IMR-90 (cell line): ENCODE measurements at regions not wholly inside any gene's neighbourhood (a gene's known extent, or its start where the extent isn't known, plus 50 kb on each side); places are given as distances from the start of the nearest gene placed in this dataset.

ENCODE experiments used
- CEBPB ChIP-seq: IDR thresholded peaks from 2 replicates; pipeline ENCODE4 v1.6.1; 2012; ENCODE audit warnings: low read depth, low read length, improper control_type of control experiment
- CHD1 ChIP-seq: IDR thresholded peaks from 2 replicates; pipeline ENCODE4 v1.6.1; 2012; ENCODE audit warnings: low read depth, low read length, improper control_type of control experiment
- CTCF ChIP-seq: conservative IDR thresholded peaks from 2 replicates; pipeline ENCODE4 v1.5.1; 2012; ENCODE audit warnings: mild to moderate bottlenecking, low read depth, low read length, improper control_type of control experiment
- MAZ ChIP-seq: IDR thresholded peaks from 2 replicates; pipeline ENCODE4 v1.6.1; 2012; ENCODE audit warnings: low read depth, mild to moderate bottlenecking, low read length, improper control_type of control experiment, moderate library complexity, borderline replicate concordance
- NFE2L2 ChIP-seq: fragments of 150-350 bp; IDR thresholded peaks from 2 replicates; pipeline ENCODE4 v1.6.1; 2016; ENCODE audit warnings: low read depth, mild to moderate bottlenecking, low read length
- POLR2A ChIP-seq: IDR thresholded peaks from 2 replicates; pipeline ENCODE4 v1.6.1; 2012; ENCODE audit warnings: mild to moderate bottlenecking, low read depth, low read length
- RCOR1 ChIP-seq: IDR thresholded peaks from 2 replicates; pipeline ENCODE4 v1.6.1; 2012; ENCODE audit warnings: mild to moderate bottlenecking, low read length, improper control_type of control experiment; ENCODE audit not compliant: insufficient replicate concordance
- RFX5 ChIP-seq: IDR thresholded peaks from 2 replicates; pipeline ENCODE4 v1.8.0; 2012; ENCODE audit warnings: low read depth, mild to moderate bottlenecking, low read length, moderate library complexity
- SMC3 ChIP-seq: fragments of 150-350 bp; IDR thresholded peaks from 2 replicates; pipeline ENCODE4 v1.6.1; 2016; ENCODE audit warnings: low read depth, mild to moderate bottlenecking, antibody characterized with exemption, low read length, moderate library complexity
- USF2 ChIP-seq: fragments of 150-350 bp; IDR thresholded peaks from 2 replicates; pipeline ENCODE4 v1.6.1; 2017; ENCODE audit warnings: mild to moderate bottlenecking, antibody characterized with exemption, low read length, low read depth

DNA sequence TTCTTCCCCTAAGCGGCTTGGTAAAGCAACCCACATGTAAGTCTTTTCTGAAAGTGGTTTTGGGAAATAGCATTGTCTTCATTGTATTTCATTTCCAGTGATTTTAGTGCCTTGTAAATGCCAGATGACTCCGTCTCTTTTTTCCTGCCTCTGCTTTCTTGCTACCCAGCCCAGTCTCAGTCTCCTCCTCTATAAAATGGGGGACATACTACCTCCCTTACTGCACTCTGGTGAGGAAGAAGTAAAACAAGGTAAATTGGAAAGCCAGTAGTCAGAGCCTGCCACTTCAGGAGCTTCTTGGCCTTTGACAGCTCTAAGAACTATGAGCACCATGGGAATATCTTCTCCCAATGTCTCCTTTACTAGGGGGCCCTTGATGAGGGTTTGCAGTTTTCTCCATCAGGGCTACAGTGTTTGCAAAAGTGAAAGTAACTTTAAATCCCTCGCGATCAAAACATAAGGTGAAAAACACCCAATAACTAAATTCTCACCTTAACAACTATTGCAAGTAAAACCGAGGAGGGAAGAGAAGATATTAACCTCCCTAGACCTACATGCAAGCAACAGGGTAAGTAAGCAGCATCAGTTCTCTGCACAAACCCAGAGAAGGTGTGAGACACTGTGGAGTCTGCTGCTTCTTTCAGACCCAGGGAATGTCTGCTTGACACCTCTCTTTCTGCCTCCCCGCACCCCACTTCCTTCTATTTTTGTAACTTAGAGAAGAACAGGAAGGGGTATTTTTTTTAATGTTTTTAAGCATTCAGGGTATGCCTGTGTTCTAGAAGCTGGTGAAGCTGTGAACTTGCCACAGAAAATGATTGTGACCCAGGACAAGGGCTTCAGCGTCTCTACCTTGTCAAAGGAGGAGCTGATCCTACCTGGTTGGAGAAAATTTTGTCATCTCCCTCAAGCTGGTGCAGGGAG, 159.1 kb upstream of the EOMES start:
- TF ChIP-seq CTCF (no peak), RFX5 (no peak), POLR2A (no peak), MAZ (no peak), USF2 (no peak), CHD1 (no peak), CEBPB (no peak), SMC3 (no peak), NFE2L2 (no peak), RCOR1 (no peak)
